ENCODE measurements at regions not wholly inside any gene's neighbourhood (a gene's known extent, or its start where the extent isn't known, plus 50 kb on each side); places are given as distances from the start of the nearest gene placed in this dataset.

DNA sequence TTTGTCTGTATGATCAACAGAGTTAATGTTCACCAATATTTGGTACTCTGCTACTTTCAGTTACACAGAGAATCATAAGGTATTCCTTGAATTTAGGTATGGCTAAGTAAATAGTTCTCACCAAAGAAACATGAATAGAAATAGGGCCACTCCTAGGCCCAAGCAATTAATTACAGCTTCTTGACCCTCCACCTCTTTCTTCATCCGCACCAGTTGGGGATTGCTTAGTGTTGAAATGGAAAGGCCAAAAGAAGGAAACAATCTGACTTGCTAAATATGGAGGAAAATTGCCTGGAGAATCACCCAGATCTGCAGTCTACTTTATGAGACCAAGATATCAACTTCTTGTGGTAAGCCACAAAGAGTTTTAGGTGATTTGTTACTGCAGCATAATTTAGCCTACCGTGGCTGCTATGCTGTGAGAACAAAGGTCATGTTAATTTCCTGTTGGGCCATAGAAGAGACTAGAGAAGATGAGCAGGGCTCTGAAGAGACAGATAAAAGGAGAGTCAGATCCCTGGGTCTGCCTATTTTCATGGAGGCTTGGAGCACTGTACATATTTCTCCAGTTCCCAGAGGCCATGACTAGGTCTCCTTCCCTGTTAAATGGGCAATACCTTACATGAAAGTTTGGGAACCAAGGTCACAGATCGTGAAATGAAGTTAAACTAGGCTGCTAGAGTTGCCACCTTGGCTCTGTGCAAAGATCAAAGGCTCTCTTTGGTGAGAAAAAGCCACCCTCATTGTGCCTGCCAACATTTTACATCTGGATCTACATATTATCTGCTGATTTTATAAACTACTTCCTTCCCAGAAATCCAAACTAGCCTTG lies 93.3 kb upstream of the GDF10 start:
- H2AFZ ChIP-seq, result no peak overlapping the region
- H3K9me2 ChIP-seq (ENCODE audit: insufficient read depth), result no peaks in the 10 kb centered on the region
- no peaks in the 10 kb centered on the region for H3K9me3 ChIP-seq (ENCODE audit: insufficient read depth, low read depth)
- POLR2A ChIA-PET (ENCODE audit: unreplicated experiment), result interaction anchor here (0.6 kb wide), 1 partner anchor 8 kb away, joined by 3 read pairs; no protein-coding TSS in a partner anchor
- H3K36me3 ChIP-seq (ENCODE audit: low read depth), result no peaks in the 10 kb centered on the region
- TF ChIP-seq, protein P1, sequence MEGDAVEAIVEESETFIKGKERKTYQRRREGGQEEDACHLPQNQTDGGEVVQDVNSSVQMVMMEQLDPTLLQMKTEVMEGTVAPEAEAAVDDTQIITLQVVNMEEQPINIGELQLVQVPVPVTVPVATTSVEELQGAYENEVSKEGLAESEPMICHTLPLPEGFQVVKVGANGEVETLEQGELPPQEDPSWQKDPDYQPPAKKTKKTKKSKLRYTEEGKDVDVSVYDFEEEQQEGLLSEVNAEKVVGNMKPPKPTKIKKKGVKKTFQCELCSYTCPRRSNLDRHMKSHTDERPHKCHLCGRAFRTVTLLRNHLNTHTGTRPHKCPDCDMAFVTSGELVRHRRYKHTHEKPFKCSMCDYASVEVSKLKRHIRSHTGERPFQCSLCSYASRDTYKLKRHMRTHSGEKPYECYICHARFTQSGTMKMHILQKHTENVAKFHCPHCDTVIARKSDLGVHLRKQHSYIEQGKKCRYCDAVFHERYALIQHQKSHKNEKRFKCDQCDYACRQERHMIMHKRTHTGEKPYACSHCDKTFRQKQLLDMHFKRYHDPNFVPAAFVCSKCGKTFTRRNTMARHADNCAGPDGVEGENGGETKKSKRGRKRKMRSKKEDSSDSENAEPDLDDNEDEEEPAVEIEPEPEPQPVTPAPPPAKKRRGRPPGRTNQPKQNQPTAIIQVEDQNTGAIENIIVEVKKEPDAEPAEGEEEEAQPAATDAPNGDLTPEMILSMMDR (conservative IDR thresholded peaks at IDR 0.05), result no peak
- no peak for TF ChIP-seq EZH2 (IDR thresholded peaks at IDR 0.05; ENCODE audit: low read depth)
- no peak overlapping the region for H3K4me2 ChIP-seq
- intact Hi-C loops (cut with micrococcal nuclease; ENCODE audit: unreplicated experiment), result no loop called here
- H3F3A ChIP-seq (ENCODE audit: insufficient read depth, low read depth), result no peaks in the 10 kb centered on the region
- H3K79me2 ChIP-seq (ENCODE audit: low read depth), result no peaks in the 10 kb centered on the region
- H3K27me3 ChIP-seq (ENCODE audit: insufficient read depth, low read depth), result no peaks in the 10 kb centered on the region
- H3K4me3 ChIP-seq, result no peak overlapping the region
- BruUV-seq (replicated peaks), result no TSS peak
- CTCF ChIA-PET, result no interaction called here
- H3K27ac ChIP-seq, result no peak overlapping the region
- H3K4me1 ChIP-seq (replicated peaks; ENCODE audit: insufficient read depth), result no peaks in the 10 kb centered on the region
- no peak for DNase-seq
- H4K20me1 ChIP-seq (ENCODE audit: insufficient read depth), result no peaks in the 10 kb centered on the region

DNA sequence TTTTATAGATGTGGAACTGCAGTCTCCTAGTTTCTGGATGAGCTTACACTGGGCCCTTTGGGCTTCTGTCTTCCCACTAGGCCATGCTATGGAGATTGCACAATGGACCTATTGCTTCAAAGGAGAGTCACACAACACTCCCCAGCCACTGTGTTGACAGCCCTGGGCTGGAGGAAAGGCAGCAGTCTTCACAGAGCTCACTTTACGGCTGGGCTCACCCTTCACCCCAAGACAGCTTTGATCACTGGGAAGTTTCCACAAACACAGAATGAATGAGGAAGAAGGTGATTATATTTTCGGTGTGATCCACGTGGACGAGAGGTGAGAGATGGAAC lies 92.7 kb upstream of the GDF10 start:
- H4K20me1 ChIP-seq (ENCODE audit: insufficient read depth), result no peaks in the 10 kb centered on the region
- no peak overlapping the region for H3K4me2 ChIP-seq
- H3K27me3 ChIP-seq (ENCODE audit: insufficient read depth, low read depth), result no peaks in the 10 kb centered on the region
- ChIA-PET CTCF (no interaction called here), POLR2A (ENCODE audit: unreplicated experiment) (no interaction called here)
- no peak overlapping the region for H2AFZ ChIP-seq
- TF ChIP-seq, protein P1 (conservative IDR thresholded peaks at IDR 0.05), result no peak
- TF ChIP-seq EZH2 (IDR thresholded peaks at IDR 0.05; ENCODE audit: low read depth), result no peak
- intact Hi-C loops (cut with micrococcal nuclease; ENCODE audit: unreplicated experiment), result no loop called here
- peaks cover 4% of the 10 kb centered on the region; the same call in 1 of the 2 replicates for H3K9me3 ChIP-seq (ENCODE audit: insufficient read depth, low read depth)
- H3K4me3 ChIP-seq, result no peak overlapping the region
- no peaks in the 10 kb centered on the region for H3F3A ChIP-seq (ENCODE audit: insufficient read depth, low read depth)
- no peaks in the 10 kb centered on the region for H3K4me1 ChIP-seq (replicated peaks; ENCODE audit: insufficient read depth)
- DNase-seq, result no peak
- no TSS peak for BruUV-seq (replicated peaks)
- H3K79me2 ChIP-seq (ENCODE audit: low read depth), result no peaks in the 10 kb centered on the region
- no peaks in the 10 kb centered on the region for H3K9me2 ChIP-seq (ENCODE audit: insufficient read depth)
- H3K36me3 ChIP-seq (ENCODE audit: low read depth), result no peaks in the 10 kb centered on the region
- no peak overlapping the region for H3K27ac ChIP-seq

DNA sequence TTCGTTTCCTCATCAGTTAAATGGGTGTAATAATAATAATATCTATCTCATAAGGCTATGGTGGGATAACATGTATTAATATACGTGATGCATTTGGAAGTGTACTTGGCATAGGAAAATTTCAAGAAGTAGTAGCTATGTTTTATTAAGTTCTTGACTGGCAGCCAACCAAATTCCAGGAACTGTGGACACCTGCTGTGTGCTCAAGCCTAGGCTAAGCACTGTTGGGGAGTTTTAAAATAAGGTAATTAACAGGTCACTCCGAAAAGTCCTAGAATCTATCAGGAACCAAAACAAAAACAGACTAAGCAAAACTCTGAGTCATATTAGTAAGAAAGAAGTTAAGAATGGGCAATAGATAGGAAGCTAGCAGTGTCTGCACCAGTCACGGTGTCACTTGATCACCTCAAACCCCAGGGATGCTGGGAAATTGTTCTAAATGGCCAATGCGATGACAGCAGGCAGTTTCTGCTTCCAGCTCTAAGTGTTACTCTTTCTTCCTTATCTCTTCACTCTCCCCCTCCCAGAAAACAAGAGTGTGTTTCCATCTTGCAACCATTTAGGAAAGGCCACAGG lies 92.0 kb upstream of the GDF10 start:
- no peaks in the 10 kb centered on the region for H3K9me2 ChIP-seq (ENCODE audit: insufficient read depth)
- no peaks in the 10 kb centered on the region for H3F3A ChIP-seq (ENCODE audit: insufficient read depth, low read depth)
- no peaks in the 10 kb centered on the region for H3K4me1 ChIP-seq (replicated peaks; ENCODE audit: insufficient read depth)
- no peak overlapping the region for H2AFZ ChIP-seq
- no peak overlapping the region for H3K27ac ChIP-seq
- TF ChIP-seq EZH2 (IDR thresholded peaks at IDR 0.05; ENCODE audit: low read depth), result no peak
- TF ChIP-seq, protein P1 (conservative IDR thresholded peaks at IDR 0.05), result no peak
- H3K4me2 ChIP-seq, result no peak overlapping the region
- peaks cover 7% of the 10 kb centered on the region; the same call in 1 of the 2 replicates for H3K9me3 ChIP-seq (ENCODE audit: insufficient read depth, low read depth)
- no peaks in the 10 kb centered on the region for H3K27me3 ChIP-seq (ENCODE audit: insufficient read depth, low read depth)
- H3K36me3 ChIP-seq (ENCODE audit: low read depth), result no peaks in the 10 kb centered on the region
- POLR2A ChIA-PET (ENCODE audit: unreplicated experiment), result interaction anchor here (0.6 kb wide), 1 partner anchor 30 kb away, joined by 3 read pairs; no protein-coding TSS in a partner anchor
- CTCF ChIA-PET, result no interaction called here
- H3K79me2 ChIP-seq (ENCODE audit: low read depth), result no peaks in the 10 kb centered on the region
- DNase-seq, result no peak
- H3K4me3 ChIP-seq, result no peak overlapping the region
- intact Hi-C loops (cut with micrococcal nuclease; ENCODE audit: unreplicated experiment), result no loop called here
- H4K20me1 ChIP-seq (ENCODE audit: insufficient read depth), result no peaks in the 10 kb centered on the region
- BruUV-seq (replicated peaks), result no TSS peak
